PC-9 (cell line): ENCODE measurements at regions not wholly inside any gene's neighbourhood (a gene's known extent, or its start where the extent isn't known, plus 50 kb on each side); places are given as distances from the start of the nearest gene placed in this dataset.

ENCODE experiments used
- BruUV-seq: library from RNA; stranded (reverse); fragments of 400-500 nt; replicated peaks from 2 replicates; lab custom pipeline; 2021; lab: Mats Ljungman, UMichigan
- CTCF ChIA-PET: fragments of 300-600 bp; sonication (Branson Sonifier 250); formaldehyde crosslinking; loops from one replicate; lab custom pipeline; 2022; ENCODE audit warnings: antibody characterized with exemption; lab: Charles Lee
- POLR2A ChIA-PET: fragments of 300-600 bp; sonication (Branson Sonifier 250); formaldehyde crosslinking; loops from one replicate; lab custom pipeline; 2022; ENCODE audit warnings: antibody characterized with exemption; ENCODE audit not compliant: unreplicated experiment; lab: Charles Lee
- DNase-seq, 2 experiments: peaks; one replicate each; pipeline versions ENCODE4 v3.0.0 to v3.0.0-alpha.2; 2015 to 2022; ENCODE audit warnings: mixed read lengths in 1 of 2
- H2AFZ ChIP-seq: fragments of 200-600 bp; sonication (generic); 2 replicates; pipeline ENCODE4 v1.8.1; 2017; ENCODE audit warnings: antibody characterized with exemption
- H3F3A ChIP-seq: fragments of 200-600 bp; sonication (generic); 2 replicates; pipeline ENCODE4 v1.8.1; 2017; ENCODE audit warnings: antibody characterized with exemption, mild to moderate bottlenecking, low read depth; ENCODE audit not compliant: insufficient read depth
- H3K27ac ChIP-seq: fragments of 200-600 bp; sonication (generic); 2 replicates; pipeline ENCODE4 v1.6.1; 2016; ENCODE audit warnings: mixed run types
- H3K27me3 ChIP-seq: fragments of 200-600 bp; sonication (generic); 2 replicates; pipeline ENCODE4 v1.6.1; 2016; ENCODE audit warnings: low read depth, mixed run types; ENCODE audit not compliant: insufficient read depth
- H3K36me3 ChIP-seq: fragments of 200-600 bp; sonication (generic); 2 replicates; pipeline ENCODE4 v1.6.1; 2016; ENCODE audit warnings: low read depth, mixed run types
- H3K4me1 ChIP-seq: fragments of 200-600 bp; sonication (generic); replicated peaks from 2 replicates; pipeline ENCODE4 v1.6.1; 2016; ENCODE audit warnings: mixed run types; ENCODE audit not compliant: insufficient read depth
- H3K4me2 ChIP-seq: fragments of 200-600 bp; sonication (generic); 2 replicates; pipeline ENCODE4 v1.6.1; 2017; ENCODE audit warnings: mixed run types
- H3K4me3 ChIP-seq: fragments of 200-600 bp; sonication (generic); 2 replicates; pipeline ENCODE4 v1.6.1; 2016; ENCODE audit warnings: mixed run types
- H3K79me2 ChIP-seq: fragments of 200-600 bp; sonication (generic); 2 replicates; pipeline ENCODE4 v1.6.1; 2017; ENCODE audit warnings: low read depth, mixed run types
- H3K9me2 ChIP-seq: fragments of 200-600 bp; sonication (generic); 2 replicates; pipeline ENCODE4 v1.8.1; 2017; ENCODE audit warnings: mild to moderate bottlenecking; ENCODE audit not compliant: insufficient read depth
- H3K9me3 ChIP-seq: fragments of 200-600 bp; sonication (generic); 2 replicates; pipeline ENCODE4 v1.8.1; 2016; ENCODE audit warnings: low read depth; ENCODE audit not compliant: insufficient read depth
- H4K20me1 ChIP-seq: fragments of 200-600 bp; sonication (generic); 2 replicates; pipeline ENCODE4 v1.8.1; 2017; ENCODE audit not compliant: insufficient read depth
- EZH2 ChIP-seq: fragments of 200-600 bp; sonication (generic); IDR thresholded peaks from 2 replicates; pipeline ENCODE4 v1.8.0; 2017; ENCODE audit warnings: antibody characterized with exemption, low read depth
- intact Hi-C: fragments of 100-400 bp; cut with micrococcal nuclease; formaldehyde crosslinking; loops from one replicate; pipeline ENCODE4 v1.10.0; 2022; ENCODE audit not compliant: unreplicated experiment
- TF ChIP-seq, protein P1 (sequence below): fragments of 200-600 bp; sonication (generic); conservative IDR thresholded peaks from 2 replicates; pipeline ENCODE4 v1.6.1; 2017; ENCODE audit warnings: mixed run types, antibody characterized with exemption, mild to moderate bottlenecking, moderate library complexity

DNA sequence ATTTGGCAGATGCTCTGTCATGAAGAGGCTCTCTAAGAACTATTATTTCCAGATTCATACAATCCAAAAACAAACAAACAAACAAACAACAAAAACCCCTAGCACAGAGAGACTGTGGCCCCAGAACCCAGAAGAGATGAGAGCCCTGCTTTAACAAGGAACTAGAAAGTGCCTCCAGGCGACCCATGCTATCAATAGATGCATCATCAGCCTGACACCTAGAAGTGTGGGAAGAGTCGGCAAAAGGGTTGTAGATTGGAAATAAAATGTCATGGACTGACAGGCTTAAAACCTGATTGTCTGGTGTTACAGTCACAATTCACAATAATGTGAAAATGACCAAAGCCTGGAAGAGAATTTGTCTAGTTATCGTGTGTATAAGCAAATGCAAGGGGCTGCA lies 50.6 kb upstream of the FLRT2 start:
- Histone ChIP-seq H3K27me3 (no peaks in the 10 kb centered on the region), H3K9me3 (no peaks in the 10 kb centered on the region), H3F3A (no peaks in the 10 kb centered on the region), H3K79me2 (no peaks in the 10 kb centered on the region), H3K9me2 (no peaks in the 10 kb centered on the region), H3K36me3 (no peaks in the 10 kb centered on the region), H3K4me3 (no peak overlapping the region), H3K27ac (no peak overlapping the region), H3K4me1 (no peaks in the 10 kb centered on the region), H2AFZ (no peak overlapping the region), H3K4me2 (no peak overlapping the region), H4K20me1 (no peaks in the 10 kb centered on the region)
- POLR2A ChIA-PET = no interaction called here
- TF ChIP-seq EZH2 = no peak
- TF ChIP-seq, protein P1, sequence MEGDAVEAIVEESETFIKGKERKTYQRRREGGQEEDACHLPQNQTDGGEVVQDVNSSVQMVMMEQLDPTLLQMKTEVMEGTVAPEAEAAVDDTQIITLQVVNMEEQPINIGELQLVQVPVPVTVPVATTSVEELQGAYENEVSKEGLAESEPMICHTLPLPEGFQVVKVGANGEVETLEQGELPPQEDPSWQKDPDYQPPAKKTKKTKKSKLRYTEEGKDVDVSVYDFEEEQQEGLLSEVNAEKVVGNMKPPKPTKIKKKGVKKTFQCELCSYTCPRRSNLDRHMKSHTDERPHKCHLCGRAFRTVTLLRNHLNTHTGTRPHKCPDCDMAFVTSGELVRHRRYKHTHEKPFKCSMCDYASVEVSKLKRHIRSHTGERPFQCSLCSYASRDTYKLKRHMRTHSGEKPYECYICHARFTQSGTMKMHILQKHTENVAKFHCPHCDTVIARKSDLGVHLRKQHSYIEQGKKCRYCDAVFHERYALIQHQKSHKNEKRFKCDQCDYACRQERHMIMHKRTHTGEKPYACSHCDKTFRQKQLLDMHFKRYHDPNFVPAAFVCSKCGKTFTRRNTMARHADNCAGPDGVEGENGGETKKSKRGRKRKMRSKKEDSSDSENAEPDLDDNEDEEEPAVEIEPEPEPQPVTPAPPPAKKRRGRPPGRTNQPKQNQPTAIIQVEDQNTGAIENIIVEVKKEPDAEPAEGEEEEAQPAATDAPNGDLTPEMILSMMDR = no peak
- DNase-seq = no peak
- no TSS peak for BruUV-seq
- CTCF ChIA-PET = no interaction called here
- intact Hi-C loops = no loop called here

DNA sequence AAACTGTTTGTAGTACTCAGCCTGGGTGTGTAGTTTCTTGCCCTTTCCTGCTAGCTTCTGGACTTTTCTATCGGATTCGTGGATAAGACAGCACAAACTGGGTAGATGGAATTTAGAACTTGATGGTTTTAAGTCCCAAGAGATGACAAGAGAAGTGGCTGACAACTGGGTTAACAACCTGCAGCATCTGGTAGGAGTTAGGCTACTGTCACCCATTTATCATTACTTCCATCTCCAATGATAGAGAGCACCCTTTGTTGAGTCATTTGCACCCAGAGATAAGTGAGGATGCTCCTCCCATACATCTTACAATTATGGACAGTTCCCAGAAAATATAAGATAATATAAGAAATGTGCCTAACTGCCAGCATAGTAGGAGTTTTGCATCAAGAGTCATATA lies 50.2 kb upstream of the FLRT2 start:
- no peak overlapping the region for H3K4me2 ChIP-seq
- no peak overlapping the region for H3K27ac ChIP-seq
- no peaks in the 10 kb centered on the region for H3F3A ChIP-seq
- no peaks in the 10 kb centered on the region for H3K27me3 ChIP-seq
- H3K4me1 ChIP-seq = no peaks in the 10 kb centered on the region
- no peak for TF ChIP-seq EZH2
- TF ChIP-seq, protein P1 = no peak
- CTCF ChIA-PET = no interaction called here
- H3K36me3 ChIP-seq = no peaks in the 10 kb centered on the region
- DNase-seq = no peak
- H2AFZ ChIP-seq = no peak overlapping the region
- no peaks in the 10 kb centered on the region for H3K9me3 ChIP-seq
- no TSS peak for BruUV-seq
- intact Hi-C loops = no loop called here
- no peaks in the 10 kb centered on the region for H3K9me2 ChIP-seq
- H4K20me1 ChIP-seq = no peaks in the 10 kb centered on the region
- H3K79me2 ChIP-seq = no peaks in the 10 kb centered on the region
- H3K4me3 ChIP-seq = no peak overlapping the region
- POLR2A ChIA-PET = no interaction called here
